Mesenteric fat pad (tissue), 1 donor: ENCODE measurements at regions not wholly inside any gene's neighbourhood (a gene's known extent, or its start where the extent isn't known, plus 50 kb on each side); places are given as distances from the start of the nearest gene placed in this dataset.

Source experiments
- DNase-seq: peaks from one replicate; pipeline ENCODE4 v3.0.0-alpha.2; 2020; ENCODE audit warnings: low spot score
- donor health status: DM: yes; HTN: yes; CAD: no.

DNA sequence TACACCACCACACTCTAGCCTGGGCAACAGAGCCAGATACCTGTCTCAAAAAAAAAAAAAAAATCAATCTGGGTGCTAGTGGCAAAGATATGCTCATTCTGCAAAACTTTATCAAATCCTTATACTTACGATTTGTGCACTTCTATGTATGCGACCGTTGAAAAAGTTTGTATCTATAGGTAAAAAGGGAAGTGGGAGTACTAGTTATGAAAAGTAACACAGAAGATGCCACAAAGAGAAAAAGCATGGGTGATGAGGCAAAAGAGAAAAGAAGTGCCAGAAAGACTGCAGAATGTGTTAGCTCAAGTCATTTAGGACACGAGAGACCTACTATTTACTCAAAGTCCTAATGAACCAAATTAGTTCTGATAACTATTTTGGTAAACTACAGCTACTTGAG lies 407.8 kb downstream of the SHQ1 start:
- DNase-seq: no peak

DNA sequence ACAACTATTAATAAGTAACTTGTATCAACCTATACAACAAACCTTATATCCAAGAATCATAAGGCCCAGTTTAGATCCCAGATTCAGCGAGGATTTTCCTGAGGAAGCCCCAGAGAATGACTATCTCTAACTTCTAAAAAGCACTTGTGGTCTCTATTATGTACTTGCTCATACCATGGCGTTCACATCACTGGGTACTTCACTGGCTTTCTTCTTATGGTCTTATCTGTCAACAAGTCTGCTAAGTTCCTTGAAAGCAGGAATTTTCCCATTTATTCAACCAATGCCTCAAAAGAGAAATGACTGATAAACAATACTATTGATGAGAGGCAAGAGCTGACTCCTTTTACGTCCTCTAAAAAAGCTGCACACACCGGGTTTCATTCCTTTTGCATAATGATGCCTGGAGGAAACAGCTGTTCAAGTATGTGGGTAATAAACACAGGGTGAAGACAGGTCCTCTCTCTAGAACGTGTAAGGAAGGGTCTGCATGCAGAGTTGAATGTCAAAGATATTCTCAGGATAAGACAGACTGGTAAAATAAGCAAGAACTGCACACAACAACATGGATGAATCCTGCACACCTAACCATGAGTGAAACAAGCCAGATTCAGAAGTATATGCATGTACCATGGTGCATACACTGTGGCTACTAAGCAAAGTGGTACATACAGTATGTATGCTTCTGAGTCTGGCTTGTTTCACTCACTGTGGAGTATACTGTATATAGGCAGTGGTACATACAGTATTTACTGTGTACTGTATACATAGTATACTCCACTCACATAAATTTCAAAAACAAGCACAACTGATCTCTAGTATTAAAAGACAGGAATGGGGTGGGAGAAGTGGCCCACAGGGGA lies 408.7 kb downstream of the SHQ1 start:
- no peak for DNase-seq

DNA sequence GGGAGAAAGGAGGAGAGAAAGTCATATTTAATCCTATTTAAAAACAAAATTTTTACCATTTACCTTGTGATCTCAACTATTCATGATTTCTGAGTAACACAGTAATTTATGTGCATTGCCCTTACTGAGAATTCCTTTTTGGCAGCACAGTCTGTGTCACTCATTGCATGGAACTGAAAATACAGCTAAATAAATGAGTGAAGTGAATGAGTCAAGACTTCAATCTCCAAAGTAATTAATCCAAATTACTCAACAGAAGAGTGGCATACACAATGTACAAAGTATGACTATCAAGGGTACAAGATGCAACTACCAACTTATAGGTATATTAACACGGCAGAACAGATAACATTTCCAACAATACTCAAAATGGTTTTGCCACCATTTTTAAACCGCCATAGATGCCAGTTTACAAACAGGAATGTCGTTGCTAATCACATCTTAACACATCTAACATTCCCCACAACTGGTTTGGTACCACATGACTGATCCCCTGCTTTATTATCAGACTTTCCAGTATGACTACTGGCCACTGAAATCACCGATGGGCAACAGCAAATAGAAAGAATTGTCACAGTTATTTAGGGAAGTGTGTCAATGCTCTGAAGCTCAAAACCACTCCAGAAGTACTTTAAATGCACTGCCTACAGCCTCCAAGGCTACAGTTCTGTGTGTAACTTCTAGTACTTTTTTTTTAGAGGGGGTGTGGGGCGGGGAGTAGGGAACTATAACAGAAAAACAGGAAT lies 410.4 kb downstream of the SHQ1 start:
- no peak for DNase-seq

DNA sequence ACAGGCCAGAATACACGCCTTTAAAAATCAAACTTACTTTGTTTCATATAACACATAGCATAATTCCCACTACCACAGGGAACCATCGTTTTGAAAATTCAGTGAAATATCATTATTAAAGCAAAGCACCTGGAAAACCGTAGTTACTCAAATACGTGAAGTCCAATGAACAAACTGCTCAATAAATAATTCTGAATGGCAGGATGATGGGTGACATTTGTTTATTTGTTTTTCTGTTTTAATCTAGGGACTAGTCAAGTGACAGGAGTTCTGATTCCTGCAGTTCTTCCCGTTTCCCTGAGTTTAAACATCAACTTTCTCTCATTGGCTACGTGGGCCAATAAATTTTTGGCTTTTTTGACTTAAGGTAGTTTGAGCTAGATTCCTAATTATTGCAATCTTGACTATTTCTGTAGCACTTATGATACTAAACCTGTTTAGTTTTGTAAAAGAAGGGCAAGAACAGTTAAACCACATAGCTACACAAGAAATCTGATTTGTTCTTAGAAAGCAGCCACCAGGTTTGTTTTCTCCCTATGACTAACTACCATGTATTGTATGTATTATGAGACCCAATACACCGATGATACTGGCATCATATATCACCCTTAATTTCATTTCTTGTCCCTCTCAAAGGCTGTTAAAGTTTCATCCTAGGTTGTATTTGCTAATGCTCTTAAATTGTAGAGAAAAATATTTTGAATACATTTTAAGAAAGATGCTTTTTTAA lies 411.2 kb downstream of the SHQ1 start:
- no peak for DNase-seq

DNA sequence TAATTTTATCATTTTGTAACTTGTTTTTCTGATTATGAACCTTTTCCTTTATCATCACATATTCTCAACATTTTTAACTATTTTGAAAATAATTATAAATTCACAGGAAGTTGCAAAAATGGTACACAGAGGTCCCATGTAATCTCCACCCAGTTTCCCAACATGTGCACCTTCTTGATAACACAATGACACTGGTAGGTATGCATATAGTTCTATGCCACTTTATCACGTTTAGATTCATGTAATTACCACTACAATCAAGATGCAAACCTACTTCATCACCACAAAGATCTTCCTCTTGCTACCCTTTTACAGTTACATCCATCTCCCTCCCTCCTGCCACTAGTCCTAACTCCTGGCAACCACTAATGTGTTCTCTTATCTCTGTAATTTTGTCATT lies 413.9 kb downstream of the SHQ1 start:
- no peak for DNase-seq

DNA sequence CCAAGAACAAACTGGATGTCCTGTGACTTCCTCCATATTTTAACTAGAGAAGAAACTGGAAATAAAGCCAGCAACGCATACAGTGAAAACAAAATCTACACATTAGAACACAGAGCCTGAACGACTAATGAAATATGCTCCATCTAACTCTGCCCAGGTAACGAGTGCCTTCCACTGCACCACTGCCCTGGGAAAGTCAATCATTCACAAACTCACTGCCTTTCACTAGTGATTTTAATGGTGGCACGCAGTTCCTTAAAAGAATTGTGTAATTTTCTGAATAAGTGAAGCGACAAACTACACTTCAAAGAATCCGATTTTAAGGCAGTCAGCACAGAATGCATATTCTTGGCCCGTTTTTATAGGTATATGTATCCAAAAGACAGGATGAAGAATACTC lies 416.0 kb downstream of the SHQ1 start:
- no peak for DNase-seq

DNA sequence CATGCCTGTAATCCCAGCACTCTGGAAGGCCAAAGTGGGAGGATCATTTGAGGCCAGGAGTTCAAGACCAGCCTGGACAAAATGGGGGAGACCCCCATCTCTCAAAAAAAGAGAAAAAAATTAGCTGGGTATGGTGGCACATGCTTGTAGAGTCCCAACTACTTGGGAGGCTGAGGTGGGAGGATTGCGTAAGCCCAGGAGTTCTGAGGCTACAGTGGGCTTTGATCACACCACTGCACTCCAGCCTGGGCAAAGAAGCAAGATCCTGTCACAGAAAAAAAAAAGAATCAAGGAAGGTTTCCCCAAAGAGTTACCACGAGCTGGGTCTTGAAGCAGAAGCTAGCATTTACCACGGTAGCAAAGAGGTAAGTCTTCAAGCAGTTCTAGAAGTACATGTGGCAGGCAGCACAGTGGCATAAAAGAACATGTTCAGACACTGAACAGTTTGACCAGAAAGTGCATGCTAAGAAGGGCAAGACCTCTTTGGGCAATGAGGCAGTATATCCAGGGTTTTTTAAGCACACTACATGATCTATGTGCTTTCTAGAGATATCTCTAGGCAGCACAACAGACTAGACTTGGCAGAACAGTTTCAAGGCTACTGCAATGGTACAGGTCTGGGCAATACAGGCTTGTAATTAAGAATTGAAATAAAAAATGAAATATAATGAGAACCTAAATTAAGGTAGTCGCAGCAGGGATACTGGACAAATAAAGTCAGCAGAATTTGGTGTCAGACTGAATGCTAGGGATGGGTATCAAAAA lies 418.5 kb downstream of the SHQ1 start:
- no peak for DNase-seq

DNA sequence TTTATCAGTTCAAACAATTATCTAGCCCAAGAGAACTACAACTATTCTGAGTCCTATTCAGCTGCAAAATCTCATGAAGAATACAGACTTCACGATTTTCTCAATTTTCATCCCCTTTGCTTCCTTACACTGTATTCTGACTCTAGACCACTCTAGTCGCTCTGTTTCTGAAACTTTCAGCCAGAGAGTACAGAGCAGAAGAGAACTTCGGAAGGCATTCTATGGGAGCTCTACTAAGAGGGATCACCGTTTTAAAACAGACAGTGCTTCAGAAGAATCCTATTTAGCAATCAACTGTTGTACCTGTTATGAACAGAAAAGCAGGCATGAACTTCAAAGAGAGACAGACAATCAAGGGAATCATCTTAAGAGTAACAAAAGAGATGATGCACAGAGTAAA lies 419.4 kb downstream of the SHQ1 start:
- no peak for DNase-seq

DNA sequence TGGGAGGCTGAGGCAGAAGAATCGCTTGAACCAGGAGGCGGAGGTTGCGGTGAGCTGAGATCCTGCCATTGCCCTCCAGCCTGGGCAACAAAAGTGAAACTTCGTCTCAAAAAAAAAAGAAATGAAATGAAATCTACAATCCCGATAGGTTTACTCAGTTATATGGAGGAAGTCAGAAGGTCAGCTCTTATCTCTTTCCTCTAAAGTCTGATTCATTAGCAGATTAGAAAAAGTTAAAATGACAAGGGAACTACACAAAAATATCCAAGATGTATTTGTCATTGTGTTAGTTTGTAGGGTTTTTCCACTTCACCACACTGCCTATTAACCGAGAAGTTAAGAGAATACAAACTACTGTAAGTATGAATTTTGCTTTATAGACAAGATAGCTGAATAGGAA lies 420.6 kb downstream of the SHQ1 start:
- DNase-seq: no peak

DNA sequence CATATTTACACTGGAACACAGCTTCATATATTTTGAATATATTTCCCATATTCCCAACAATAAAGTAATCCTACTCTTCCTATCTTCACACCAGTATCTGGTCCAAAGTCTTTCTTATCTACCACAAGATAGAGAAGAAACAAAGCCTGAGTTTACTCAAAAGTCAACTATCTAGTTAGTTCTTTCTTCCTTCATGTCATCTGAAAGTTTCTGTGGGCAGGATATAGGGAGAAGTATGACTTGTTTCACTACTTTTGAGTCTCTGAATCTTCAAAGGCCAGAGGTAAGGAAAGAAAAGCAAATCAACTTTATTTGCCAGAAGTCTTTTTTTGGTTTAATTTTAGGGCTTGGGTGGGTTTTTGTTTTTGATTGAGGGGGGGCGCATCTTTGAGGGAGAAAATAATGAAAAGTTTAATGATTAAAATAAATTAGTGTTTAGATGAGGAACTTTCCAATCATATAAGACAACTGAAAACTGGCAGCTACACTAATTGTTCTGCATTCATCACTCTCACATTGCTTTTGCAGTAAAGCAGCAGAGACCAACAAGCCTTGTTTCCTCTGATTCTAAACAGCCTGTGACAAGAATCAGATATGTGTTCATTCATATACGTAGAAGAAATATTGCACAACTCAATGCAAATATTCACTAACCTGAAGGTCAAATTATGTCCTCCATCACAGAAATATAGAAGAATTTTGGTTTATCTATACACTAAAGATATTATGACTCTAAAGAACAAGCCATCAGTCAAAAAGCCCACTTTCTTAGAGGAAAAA lies 421.4 kb downstream of the SHQ1 start:
- DNase-seq: no peak

DNA sequence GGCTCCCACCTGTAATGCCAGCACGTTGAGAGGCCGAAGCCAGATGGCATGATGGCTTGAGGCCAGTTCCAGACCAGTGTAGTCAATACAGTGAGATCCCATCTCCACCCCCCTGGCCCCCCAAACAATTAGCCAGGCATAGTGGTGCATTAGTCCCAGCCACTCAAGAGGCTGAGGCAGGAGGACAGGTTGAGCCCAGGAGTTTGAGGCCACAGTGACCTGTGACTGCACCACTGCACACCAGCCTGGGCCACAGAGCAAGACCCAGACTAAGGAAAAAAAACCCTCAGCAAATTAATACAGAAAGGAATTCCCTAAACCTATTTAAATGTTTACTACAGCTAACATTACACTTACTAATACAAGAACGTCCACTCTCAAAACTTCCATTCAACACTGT lies 424.6 kb downstream of the SHQ1 start:
- no peak for DNase-seq

DNA sequence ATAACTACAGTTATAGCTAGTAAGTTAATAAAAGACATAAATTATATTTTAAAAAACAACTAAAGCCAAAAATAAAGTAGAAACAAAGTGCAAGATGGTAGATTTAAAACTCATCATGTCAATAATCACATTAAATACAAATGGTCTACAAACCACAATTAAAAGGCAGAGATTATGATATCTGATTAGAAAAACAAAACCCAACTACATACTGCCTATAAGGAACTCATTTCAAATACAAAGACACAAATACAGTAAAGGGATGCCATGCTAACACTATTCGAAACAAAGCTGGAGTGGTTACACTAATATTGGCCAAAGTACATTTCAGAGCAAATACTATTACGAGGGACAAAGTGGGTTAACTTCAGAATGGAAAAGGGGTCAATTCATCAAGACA lies 426.5 kb downstream of the SHQ1 start:
- DNase-seq: no peak

DNA sequence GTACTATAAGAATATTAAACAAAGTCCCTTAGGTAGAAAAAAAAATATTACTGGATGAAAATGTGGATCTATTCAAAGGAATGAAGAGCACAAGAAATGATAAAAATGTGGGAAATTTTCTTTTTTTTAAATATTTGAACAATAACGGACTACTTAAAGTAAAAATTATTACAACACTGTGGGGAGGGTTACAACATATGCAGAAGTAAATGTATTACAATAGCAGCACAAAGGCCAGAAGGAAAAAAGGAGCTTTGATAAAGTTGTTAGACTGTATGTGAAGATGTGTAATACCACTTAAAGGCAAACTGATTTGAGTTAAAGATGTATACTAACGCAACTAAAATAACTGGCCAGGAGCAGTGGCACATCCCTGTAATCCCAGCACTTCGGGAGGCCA lies 427.1 kb downstream of the SHQ1 start:
- no peak for DNase-seq

DNA sequence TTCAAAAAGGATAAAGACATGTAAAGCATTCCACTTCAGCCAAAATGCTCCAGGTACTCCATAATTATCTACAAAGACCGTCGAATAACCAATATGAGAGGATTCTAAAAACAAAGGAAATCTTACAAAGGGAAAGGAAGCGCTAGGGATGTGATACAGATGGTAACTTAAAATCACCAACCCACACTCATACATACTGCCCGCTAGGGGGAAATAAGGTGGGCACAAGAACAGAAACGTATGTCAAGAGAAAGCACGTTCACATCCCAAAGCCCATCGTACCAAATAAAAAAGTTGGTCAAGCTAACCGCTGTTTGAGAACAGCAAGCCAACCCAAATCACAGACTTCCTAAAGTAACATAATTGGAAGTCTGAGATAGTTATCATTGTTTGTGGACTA lies 429.4 kb downstream of the SHQ1 start:
- DNase-seq: no peak

DNA sequence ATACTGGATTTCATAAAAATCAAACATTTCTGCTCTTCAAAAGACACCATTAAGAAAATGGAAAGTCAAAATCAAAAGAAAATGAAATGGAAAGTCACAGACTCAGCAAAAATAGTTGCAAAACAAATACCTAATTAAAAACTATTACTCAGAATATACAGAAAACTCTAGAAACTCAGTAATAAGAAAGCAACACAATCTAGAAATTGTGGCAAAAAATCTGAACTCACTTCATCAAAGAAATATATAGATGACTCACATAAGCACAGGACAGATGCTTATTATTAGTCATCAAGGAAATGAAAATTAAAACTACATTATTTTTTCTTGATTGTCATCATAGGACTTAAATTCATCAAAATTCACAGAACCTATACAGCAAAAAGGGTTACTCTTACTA lies 430.0 kb downstream of the SHQ1 start:
- no peak for DNase-seq

DNA sequence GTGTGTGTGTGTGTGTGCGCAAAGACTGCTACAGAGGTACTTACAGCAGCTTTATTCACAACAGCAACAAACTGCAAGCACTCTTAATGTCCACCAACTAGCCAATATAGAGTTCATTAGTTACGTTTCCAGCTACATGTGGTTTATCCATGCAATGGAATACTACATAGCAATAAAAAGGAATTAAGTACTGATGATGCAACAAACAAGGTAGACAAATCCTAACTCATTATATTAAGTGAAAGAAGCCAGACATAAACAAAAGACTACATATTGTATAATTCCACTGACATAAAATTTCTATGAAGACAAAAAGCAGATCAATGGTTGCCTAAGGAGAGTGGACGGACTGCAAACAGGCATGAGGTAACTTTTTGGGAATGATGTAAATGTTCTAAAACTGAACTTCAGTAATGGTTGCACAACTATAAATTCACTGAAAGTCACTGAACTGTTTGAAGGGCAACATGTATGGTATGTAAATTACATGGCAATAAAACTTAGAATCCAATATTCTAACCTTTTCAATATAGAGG lies 433.7 kb downstream of the SHQ1 start:
- DNase-seq: no peak

DNA sequence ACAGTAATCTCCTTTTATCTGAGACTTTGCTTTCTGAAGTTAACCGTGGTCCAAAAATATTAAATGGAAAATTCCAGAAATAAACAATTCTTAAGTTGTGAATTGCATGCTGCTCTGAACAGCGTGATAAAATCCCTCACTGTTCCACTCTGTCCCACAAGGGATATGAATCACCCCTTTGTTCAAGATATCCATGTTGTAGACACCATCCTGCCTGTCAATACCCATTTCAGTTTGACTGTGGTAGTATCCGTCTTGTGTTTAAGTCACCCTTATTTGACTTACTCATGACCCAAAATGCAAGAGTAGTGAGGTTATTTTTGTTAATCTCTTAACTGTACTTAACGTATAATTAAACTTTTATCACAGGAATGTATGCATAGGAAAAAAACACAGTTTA lies 435.0 kb downstream of the SHQ1 start:
- no peak for DNase-seq

DNA sequence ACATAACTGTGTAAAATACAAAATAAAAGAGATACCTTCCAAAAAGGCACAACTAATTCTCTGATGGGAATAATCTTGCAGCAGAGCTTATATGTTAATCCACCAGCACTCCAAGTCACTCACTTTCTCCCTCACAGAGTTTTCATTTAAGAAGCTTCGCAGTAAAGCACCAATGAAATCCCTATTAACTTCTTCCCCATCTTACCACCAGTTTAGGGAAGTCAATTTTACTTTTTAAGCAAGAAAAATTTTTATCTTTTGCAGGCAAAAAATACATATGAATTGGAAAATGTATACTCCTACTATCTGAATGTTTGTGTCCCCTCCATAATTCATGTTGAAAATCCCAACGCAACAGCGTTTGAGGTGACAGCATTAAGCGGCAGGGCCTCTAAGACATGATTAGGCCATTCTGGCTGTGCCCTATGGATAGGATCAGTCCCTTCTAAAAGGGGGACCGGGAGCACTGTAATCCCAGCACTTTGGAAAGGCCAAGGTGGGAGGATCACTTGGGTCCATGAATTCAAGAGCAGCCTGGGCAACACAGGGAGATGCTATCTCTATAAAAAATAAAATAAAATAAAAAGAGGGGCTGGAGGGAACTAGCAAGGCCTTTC lies 435.8 kb downstream of the SHQ1 start:
- no peak for DNase-seq

DNA sequence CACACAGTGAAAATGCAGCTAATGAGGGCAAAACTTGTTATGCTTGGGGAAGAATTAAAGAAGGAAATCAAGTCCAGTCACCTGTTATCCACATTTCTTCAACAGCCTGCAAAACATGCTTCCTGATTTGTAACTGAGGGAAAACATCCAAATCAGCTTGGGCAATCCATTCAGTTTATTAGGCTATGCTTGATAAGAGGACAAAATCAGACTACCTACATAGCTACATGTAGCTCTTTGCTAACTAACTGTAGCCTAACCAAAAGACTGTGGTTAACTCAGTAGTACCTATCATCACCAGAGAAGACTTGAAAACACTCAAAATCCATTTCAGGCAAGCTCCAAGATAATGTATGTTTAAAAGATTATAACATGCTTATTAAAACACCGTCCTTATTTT lies 436.4 kb downstream of the SHQ1 start:
- DNase-seq: no peak

DNA sequence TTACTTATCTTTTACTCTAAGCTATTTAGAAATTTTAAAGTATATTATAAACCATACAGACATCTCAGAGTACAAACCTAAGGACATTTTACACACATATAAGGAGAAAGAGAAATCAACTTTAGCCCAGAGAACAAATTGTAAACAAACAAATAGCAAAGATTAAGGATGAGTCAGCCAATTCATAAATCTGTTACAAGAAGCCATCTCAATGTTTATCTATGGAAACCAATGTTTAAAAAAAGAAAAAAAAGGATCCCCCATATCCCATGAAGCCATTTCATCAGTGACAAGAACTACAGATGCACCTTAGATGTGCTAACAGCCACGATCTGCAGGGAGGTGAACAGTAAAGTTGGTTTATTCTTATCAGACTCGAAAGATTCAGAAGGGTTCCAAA lies 437.1 kb downstream of the SHQ1 start:
- no peak for DNase-seq
